SU-DHL-6 (cell line): ENCODE measurements at regions not wholly inside any gene's neighbourhood (a gene's known extent, or its start where the extent isn't known, plus 50 kb on each side); places are given as distances from the start of the nearest gene placed in this dataset.

Experiments used
- H2AFZ ChIP-seq: fragments of 200-600 bp; sonication (generic); 2 replicates; pipeline ENCODE4 v1.6.1; 2014; ENCODE audit warnings: low read depth, mild to moderate bottlenecking, moderate library complexity, mixed read lengths, antibody characterized with exemption, low read length; ENCODE audit not compliant: severe bottlenecking
- H3F3A ChIP-seq: fragments of 200-600 bp; shearing (Covaris generic); 2 replicates; pipeline ENCODE4 v1.6.0; 2016; ENCODE audit warnings: antibody characterized with exemption, mild to moderate bottlenecking; ENCODE audit not compliant: insufficient read depth
- H3K27ac ChIP-seq: fragments of 200-600 bp; sonication (generic); 2 replicates; pipeline ENCODE4 v1.5.1; 2016; ENCODE audit warnings: low read depth, mild to moderate bottlenecking, low read length, moderate library complexity, mixed read lengths
- H3K27me3 ChIP-seq: fragments of 200-600 bp; sonication (generic), shearing (Covaris generic); 2 replicates; pipeline ENCODE4 v1.6.0; 2014; ENCODE audit warnings: mild to moderate bottlenecking, low read length
- H3K36me3 ChIP-seq: fragments of 200-600 bp; sonication (generic); 2 replicates; pipeline ENCODE4 v1.6.1; 2014; ENCODE audit warnings: mild to moderate bottlenecking, low read length, mixed read lengths
- H3K4me2 ChIP-seq: fragments of 300-600, 200-600 bp; shearing (Covaris generic), sonication (generic); 2 replicates; pipeline ENCODE4 v1.6.0; 2014; ENCODE audit warnings: low read length, low read depth, mild to moderate bottlenecking; ENCODE audit not compliant: poor library complexity, severe bottlenecking
- H3K4me3 ChIP-seq: fragments of 200-600 bp; sonication (generic); 2 replicates; pipeline ENCODE4 v1.5.1; 2014; ENCODE audit warnings: antibody characterized with exemption, low read length, mild to moderate bottlenecking, mixed read lengths; ENCODE audit not compliant: insufficient read depth, poor library complexity, severe bottlenecking
- H3K79me2 ChIP-seq: fragments of 200-600 bp; sonication (generic); 2 replicates; pipeline ENCODE4 v1.6.1; 2014; ENCODE audit warnings: mild to moderate bottlenecking, low read length, moderate library complexity; ENCODE audit not compliant: insufficient read depth
- H3K9ac ChIP-seq: fragments of 200-600 bp; sonication (generic); 2 replicates; pipeline ENCODE4 v1.7.0; 2014; ENCODE audit warnings: mild to moderate bottlenecking, low read length
- H3K9me2 ChIP-seq: fragments of 200-600 bp; sonication (generic); replicated peaks from 2 replicates; pipeline ENCODE4 v1.6.1; 2014; ENCODE audit warnings: low read length; ENCODE audit not compliant: insufficient read depth
- H3K9me3 ChIP-seq: fragments of 200-600 bp; sonication (generic); 2 replicates; pipeline ENCODE4 v1.6.1; 2014; ENCODE audit warnings: low read length, mixed read lengths; ENCODE audit not compliant: insufficient read depth
- H4K20me1 ChIP-seq: fragments of 200-600 bp; sonication (generic); 2 replicates; pipeline ENCODE4 v1.6.1; 2014; ENCODE audit warnings: low read depth, mild to moderate bottlenecking, antibody characterized with exemption, low read length, moderate library complexity, mixed read lengths
- CTCF ChIP-seq: fragments of 200-600 bp; sonication (generic); IDR thresholded peaks from one replicate; pipeline ENCODE4 v1.5.1; 2017; ENCODE audit warnings: antibody characterized with exemption, mild to moderate bottlenecking, low read length, moderate library complexity; ENCODE audit not compliant: insufficient read depth, poor library complexity, severe bottlenecking
- EZH2phosphoT487 ChIP-seq: fragments of 200-600 bp; sonication (generic), shearing (Covaris generic); conservative IDR thresholded peaks from 2 replicates; pipeline ENCODE4 v1.6.1; 2018; ENCODE audit warnings: mild to moderate bottlenecking, antibody characterized with exemption, low read length, moderate library complexity, mixed read lengths

- no peak overlapping the region for H3K4me3 ChIP-seq
- H3K27ac ChIP-seq, result no peak overlapping the region
- no peak overlapping the region for H3K9ac ChIP-seq
- H3K4me2 ChIP-seq, result no peak overlapping the region
- H3K9me2 ChIP-seq, result no peaks in the 10 kb centered on the region
- no peaks in the 10 kb centered on the region for H3F3A ChIP-seq
- H4K20me1 ChIP-seq, result no peaks in the 10 kb centered on the region
- H2AFZ ChIP-seq, result no peak overlapping the region
- H3K79me2 ChIP-seq, result no peaks in the 10 kb centered on the region
- H3K9me3 ChIP-seq, result no peaks in the 10 kb centered on the region
- no peaks in the 10 kb centered on the region for H3K36me3 ChIP-seq
- TF ChIP-seq EZH2phosphoT487 (no peak), CTCF (no peak)
- no peaks in the 10 kb centered on the region for H3K27me3 ChIP-seq
Measured at GRCh38 chr19:29381353-29382203, 144.2 kb upstream of the VSTM2B start.

- Histone ChIP-seq H3K9me3 (no peaks in the 10 kb centered on the region), H3K36me3 (no peaks in the 10 kb centered on the region), H4K20me1 (no peaks in the 10 kb centered on the region), H3K4me2 (no peak overlapping the region), H2AFZ (no peak overlapping the region), H3K27me3 (no peaks in the 10 kb centered on the region), H3K4me3 (no peak overlapping the region), H3K9ac (no peak overlapping the region), H3K27ac (no peak overlapping the region), H3K9me2 (no peaks in the 10 kb centered on the region), H3K79me2 (no peaks in the 10 kb centered on the region), H3F3A (no peaks in the 10 kb centered on the region)
- TF ChIP-seq EZH2phosphoT487, result no peak
- no peak for TF ChIP-seq CTCF
Measured at GRCh38 chr19:29383696-29384095, 142.1 kb upstream of the VSTM2B start.

- H3K4me2 ChIP-seq, result no peak overlapping the region
- H3K9me2 ChIP-seq, result no peaks in the 10 kb centered on the region
- H3K79me2 ChIP-seq, result no peaks in the 10 kb centered on the region
- H3K4me3 ChIP-seq, result no peak overlapping the region
- H3K9me3 ChIP-seq, result no peaks in the 10 kb centered on the region
- H3K27ac ChIP-seq, result no peak overlapping the region
- no peak for TF ChIP-seq EZH2phosphoT487
- TF ChIP-seq CTCF, result no peak
- H3K36me3 ChIP-seq, result no peaks in the 10 kb centered on the region
- no peak overlapping the region for H3K9ac ChIP-seq
- no peaks in the 10 kb centered on the region for H3F3A ChIP-seq
- no peaks in the 10 kb centered on the region for H4K20me1 ChIP-seq
- no peak overlapping the region for H2AFZ ChIP-seq
- no peaks in the 10 kb centered on the region for H3K27me3 ChIP-seq
Measured at GRCh38 chr19:29384656-29385055, 141.1 kb upstream of the VSTM2B start.
